Cerebellar nuclear complex (tissue), 1 donor: ENCODE measurements at regions not wholly inside any gene's neighbourhood (a gene's known extent, or its start where the extent isn't known, plus 50 kb on each side); places are given as distances from the start of the nearest gene placed in this dataset.

Source experiments
- DNase-seq, 2 experiments: peaks; one replicate each; lab custom pipeline; 2025; lab: John Stamatoyannopoulos, UW

GRCh38 chr9:18350036-18350435, 123.9 kb upstream of the ADAMTSL1 start:
- no peak for DNase-seq

- DNase-seq: no peak
Observed at GRCh38 chr9:18350995-18351595, 122.9 kb upstream of the ADAMTSL1 start.

- no peak for DNase-seq
Observed at GRCh38 chr9:18352711-18353110, 121.2 kb upstream of the ADAMTSL1 start.

- DNase-seq: no peak
Observed at GRCh38 chr9:18353473-18353872, 120.5 kb upstream of the ADAMTSL1 start.

- no peak for DNase-seq
Observed at GRCh38 chr9:18357321-18357720, 116.6 kb upstream of the ADAMTSL1 start.

GRCh38 chr9:18358325-18358724, 115.6 kb upstream of the ADAMTSL1 start:
- no peak for DNase-seq

- DNase-seq: no peak
Observed at GRCh38 chr9:18359335-18359734, 114.6 kb upstream of the ADAMTSL1 start.

- DNase-seq: no peak
Observed at GRCh38 chr9:18360005-18360404, 113.9 kb upstream of the ADAMTSL1 start.

GRCh38 chr9:18361646-18362045, 112.3 kb upstream of the ADAMTSL1 start:
- DNase-seq: no peak

- DNase-seq: no peak
Observed at GRCh38 chr9:18362166-18362565, 111.8 kb upstream of the ADAMTSL1 start.

- DNase-seq: peak; percentile 51 to 77
Observed at GRCh38 chr9:18362901-18363685, 110.9 kb upstream of the ADAMTSL1 start.

GRCh38 chr9:18365651-18366050, 108.3 kb upstream of the ADAMTSL1 start:
- peak; percentile 3 to 15 for DNase-seq

- no peak for DNase-seq
Observed at GRCh38 chr9:18366184-18366583, 107.8 kb upstream of the ADAMTSL1 start.

- DNase-seq: no peak
Observed at GRCh38 chr9:18368206-18368605, 105.7 kb upstream of the ADAMTSL1 start.

- DNase-seq: no peak
Observed at GRCh38 chr9:18371141-18371540, 102.8 kb upstream of the ADAMTSL1 start.

GRCh38 chr9:18371621-18372020, 102.3 kb upstream of the ADAMTSL1 start:
- no peak for DNase-seq

- no peak for DNase-seq
Observed at GRCh38 chr9:18379073-18379811, 94.7 kb upstream of the ADAMTSL1 start.

- no peak for DNase-seq
Observed at GRCh38 chr9:18382243-18382642, 91.7 kb upstream of the ADAMTSL1 start.

GRCh38 chr9:18384066-18384465, 89.9 kb upstream of the ADAMTSL1 start:
- no peak for DNase-seq

- DNase-seq: no peak
Observed at GRCh38 chr9:18385696-18386490, 88.1 kb upstream of the ADAMTSL1 start.

- no peak for DNase-seq
Observed at GRCh38 chr9:18390393-18390792, 83.6 kb upstream of the ADAMTSL1 start.
